NCI-H2107 (cell line): ENCODE measurements at regions not wholly inside any gene's neighbourhood (a gene's known extent, or its start where the extent isn't known, plus 50 kb on each side); places are given as distances from the start of the nearest gene placed in this dataset.

Experiments used
- DNase-seq: peaks from one replicate; lab custom pipeline; 2025; lab: John Stamatoyannopoulos, UW

DNA sequence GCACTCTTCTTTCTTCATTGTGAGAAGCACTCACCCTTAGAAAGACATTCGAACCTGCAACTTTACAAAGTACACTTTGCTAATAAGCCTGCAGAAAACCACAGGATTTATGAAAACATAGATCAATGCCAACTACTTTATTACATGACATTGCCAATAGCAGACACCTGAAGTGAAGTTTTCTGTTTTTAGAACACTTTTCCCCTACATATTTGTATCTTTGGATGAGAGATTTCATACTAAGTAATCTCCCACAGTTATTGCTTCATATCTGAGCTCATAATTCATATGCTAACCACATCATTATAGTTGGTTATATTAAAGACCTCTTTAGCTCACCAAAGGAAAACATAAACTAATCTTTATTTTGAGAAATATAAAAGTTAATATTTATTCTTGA is 276.5 kb upstream of the CTSO start:
- DNase-seq: no peak

- DNase-seq: no peak
Observed at GRCh38 chr4:156228676-156229075, 275.0 kb upstream of the CTSO start.

DNA sequence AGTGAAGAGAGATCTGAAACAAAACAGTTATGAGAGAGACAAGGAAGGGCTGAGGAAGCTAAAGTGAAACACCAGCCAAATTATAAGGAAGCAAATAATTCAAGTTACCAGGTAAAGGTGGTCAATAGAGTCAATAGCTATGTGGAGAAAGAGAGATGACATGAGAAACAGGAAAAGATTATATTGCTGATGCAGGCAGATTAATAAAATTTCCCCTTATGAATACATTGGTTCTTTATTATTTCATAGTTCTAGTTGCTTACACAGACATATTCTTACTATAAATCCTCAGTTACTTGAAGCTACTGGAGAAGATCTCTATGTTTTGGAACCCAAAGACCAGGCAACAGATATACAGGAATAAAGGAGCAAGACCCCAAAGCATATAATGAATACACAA is 273.7 kb upstream of the CTSO start:
- DNase-seq: no peak

DNA sequence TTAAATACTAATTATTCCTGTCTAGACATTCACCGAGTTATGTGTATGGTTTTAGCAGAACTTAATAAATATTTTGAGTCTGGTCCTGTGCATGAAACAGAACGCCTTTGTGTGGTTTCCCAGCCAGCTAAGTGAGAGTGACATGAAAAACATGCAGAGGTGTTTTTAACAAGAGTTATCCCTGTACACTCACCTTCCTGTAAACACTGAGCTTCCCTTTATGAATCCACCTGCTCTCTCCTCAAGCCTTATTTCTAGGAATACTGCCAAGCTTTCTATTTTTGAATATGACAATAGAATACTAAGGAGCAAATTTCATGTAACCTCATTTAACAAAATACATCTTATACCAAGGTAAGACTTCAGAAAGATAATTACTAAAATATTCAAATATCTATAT is 270.3 kb upstream of the CTSO start:
- DNase-seq: peak; percentile 30

GRCh38 chr4:156217236-156217635 is 263.6 kb upstream of the CTSO start:
- DNase-seq: no peak

DNA sequence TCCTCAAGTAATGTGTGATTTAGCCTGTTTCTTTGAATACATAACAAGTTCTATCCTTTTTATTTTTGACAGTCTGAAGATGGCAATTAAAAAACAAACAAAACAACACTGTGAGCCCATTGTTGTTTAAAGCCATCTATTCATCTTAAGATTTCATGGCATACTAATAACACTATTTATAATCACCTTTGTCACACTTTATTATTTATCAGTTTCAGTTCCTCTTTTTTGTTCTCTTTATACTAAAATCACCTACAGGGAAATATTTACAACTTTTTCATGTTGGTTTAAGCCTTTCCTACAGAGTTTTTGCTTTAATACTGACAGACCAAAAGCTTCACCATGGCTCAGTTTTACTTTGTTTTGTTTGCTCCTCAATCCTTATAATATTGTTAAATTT is 247.4 kb upstream of the CTSO start:
- DNase-seq: no peak

DNA sequence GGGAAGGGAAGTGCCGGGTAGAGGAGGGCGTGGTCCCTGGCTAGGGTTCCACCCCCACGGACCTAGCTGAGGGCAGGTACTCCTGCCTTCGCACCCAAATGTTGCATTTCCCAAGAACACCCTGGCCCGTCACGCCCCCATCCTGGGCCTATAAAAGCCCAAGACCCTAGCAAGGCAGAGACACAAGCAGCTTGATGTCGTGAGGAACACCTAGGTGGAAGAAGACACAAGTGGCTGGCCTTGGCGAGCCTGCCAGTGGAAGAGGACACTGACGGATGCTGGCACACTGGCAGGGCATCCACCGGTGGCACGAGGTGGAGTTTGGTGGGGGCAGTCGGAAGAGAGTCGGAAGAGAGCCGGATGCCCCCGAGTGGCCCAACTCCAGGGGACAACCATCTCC is 244.8 kb upstream of the CTSO start:
- no peak for DNase-seq

DNA sequence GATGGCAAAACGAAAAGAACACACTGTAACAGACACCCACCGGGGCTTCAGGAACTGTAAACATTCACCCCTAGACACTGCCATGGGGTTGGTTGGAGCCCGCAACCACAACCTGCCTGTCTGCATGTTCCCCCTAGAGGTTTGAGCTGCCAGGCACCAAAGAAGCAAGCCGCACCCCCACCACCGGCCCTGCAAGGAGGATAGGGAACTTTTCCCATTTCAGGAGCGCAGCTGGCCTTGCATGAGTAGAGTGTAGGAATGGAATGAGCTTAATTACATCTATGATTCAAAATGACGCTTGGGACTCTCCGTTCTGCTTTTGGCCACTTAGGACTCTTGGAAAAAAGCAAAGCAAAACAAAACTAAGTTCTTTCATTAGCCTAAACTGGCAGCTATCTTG is 243.6 kb upstream of the CTSO start:
- DNase-seq: no peak

- no peak for DNase-seq
Observed at GRCh38 chr4:156196722-156197121, 243.1 kb upstream of the CTSO start.

GRCh38 chr4:156195914-156196313 is 242.2 kb upstream of the CTSO start:
- DNase-seq: no peak

- no peak for DNase-seq
Observed at GRCh38 chr4:156194896-156195295, 241.2 kb upstream of the CTSO start.

- no peak for DNase-seq
Observed at GRCh38 chr4:156193800-156194199, 240.1 kb upstream of the CTSO start.

- no peak for DNase-seq
Observed at GRCh38 chr4:156193106-156193505, 239.4 kb upstream of the CTSO start.

GRCh38 chr4:156192033-156192432 is 238.4 kb upstream of the CTSO start:
- no peak for DNase-seq

- DNase-seq: no peak
Observed at GRCh38 chr4:156191044-156191781, 237.5 kb upstream of the CTSO start.

- DNase-seq: no peak
Observed at GRCh38 chr4:156190615-156191014, 236.9 kb upstream of the CTSO start.

DNA sequence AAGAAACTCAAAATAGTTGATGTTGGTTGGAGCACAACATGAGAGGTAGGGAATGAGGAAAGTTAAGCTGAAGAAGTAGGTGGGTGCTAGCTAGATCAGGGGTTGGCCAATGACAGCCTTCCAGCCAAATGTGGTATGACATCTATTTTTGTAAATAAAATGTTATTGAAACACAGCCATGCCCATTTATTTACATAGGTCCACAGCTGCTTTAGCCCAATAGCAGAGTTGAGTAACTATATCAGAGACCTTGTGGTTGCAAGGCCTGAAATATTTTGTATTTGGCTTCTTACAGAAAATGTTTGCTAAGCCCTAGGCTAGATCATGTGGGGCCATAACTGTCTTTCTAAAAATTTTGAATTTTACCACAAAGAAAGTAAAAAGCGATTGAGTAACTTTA is 234.9 kb upstream of the CTSO start:
- DNase-seq: no peak

GRCh38 chr4:156186111-156186510 is 232.4 kb upstream of the CTSO start:
- DNase-seq: no peak

GRCh38 chr4:156185514-156186055 is 231.9 kb upstream of the CTSO start:
- no peak for DNase-seq

DNA sequence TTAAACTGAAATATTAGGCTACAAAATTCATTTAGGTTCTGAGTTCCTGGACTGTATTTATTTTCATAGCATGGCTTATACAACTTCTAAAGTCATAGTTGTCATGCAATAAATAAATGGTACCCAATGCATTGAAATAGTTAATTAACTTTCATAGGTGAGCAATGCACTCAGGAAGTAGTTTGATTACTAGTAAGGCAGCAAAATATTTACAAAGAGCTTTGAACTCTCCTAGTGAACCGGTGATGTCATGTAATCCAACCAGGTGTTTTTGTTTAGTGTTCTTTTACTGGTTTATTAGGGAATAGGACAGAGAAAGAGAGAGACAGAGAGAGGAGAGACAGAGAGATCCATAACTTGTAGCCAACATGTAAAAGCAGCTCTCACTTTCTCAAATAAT is 228.6 kb upstream of the CTSO start:
- no peak for DNase-seq

GRCh38 chr4:156177941-156178340 is 224.3 kb upstream of the CTSO start:
- DNase-seq: no peak

DNA sequence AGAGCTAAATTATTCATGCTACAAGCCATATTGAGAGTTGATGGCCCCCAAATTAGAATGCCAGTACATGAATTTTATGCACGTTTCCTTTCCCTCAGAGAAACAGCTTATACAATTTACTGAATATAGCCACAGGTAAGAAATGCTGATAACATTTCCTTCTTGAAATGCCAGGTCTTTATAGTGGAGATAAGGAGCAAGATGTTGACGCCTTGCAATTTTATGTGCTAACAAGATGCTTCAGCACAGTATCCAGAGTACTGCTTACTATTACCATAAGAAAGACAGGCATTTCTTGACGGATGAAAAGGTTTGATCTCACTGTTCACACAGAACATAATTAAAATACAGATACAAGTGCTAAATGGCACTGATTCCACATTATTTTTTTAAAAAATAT is 223.2 kb upstream of the CTSO start:
- no peak for DNase-seq

DNA sequence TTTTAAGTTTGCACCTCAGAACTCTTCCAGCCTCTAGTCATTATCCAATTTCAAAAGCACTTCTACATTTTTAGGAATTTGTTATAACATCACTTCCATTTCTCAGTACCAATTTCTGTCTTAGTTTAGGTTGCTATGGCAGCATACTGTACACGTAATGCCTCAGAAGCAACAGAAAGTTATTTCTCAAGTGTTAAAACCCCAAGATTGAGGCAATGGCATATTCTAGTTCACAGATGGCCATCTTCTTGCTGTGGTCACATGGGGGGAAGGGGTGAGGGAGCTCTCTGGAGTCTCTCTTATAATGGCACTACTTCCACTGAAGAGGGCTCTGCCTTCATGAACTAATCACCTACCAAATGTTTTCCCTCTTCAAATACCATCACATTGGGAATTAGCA is 220.3 kb upstream of the CTSO start:
- no peak for DNase-seq

DNA sequence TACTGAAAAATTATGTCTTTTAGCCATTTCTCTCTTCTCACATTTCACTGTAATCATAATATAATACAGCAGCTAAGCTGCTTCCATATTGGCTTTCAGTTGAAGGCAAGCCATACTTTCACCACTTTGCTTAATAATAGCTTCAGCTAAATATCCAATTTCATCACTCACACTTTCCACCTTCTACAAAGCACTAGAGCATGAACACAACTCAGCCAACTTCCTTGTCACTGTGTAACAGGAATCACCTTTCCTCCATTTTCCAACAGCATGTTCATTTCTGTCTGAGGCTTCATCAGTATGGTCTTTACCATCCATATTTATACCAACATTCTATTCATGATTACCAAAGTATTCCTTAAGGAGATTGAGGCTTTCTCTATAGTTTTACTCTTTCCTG is 219.8 kb upstream of the CTSO start:
- no peak for DNase-seq
